ENCODE measurements at regions not wholly inside any gene's neighbourhood (a gene's known extent, or its start where the extent isn't known, plus 50 kb on each side); places are given as distances from the start of the nearest gene placed in this dataset.

DNA sequence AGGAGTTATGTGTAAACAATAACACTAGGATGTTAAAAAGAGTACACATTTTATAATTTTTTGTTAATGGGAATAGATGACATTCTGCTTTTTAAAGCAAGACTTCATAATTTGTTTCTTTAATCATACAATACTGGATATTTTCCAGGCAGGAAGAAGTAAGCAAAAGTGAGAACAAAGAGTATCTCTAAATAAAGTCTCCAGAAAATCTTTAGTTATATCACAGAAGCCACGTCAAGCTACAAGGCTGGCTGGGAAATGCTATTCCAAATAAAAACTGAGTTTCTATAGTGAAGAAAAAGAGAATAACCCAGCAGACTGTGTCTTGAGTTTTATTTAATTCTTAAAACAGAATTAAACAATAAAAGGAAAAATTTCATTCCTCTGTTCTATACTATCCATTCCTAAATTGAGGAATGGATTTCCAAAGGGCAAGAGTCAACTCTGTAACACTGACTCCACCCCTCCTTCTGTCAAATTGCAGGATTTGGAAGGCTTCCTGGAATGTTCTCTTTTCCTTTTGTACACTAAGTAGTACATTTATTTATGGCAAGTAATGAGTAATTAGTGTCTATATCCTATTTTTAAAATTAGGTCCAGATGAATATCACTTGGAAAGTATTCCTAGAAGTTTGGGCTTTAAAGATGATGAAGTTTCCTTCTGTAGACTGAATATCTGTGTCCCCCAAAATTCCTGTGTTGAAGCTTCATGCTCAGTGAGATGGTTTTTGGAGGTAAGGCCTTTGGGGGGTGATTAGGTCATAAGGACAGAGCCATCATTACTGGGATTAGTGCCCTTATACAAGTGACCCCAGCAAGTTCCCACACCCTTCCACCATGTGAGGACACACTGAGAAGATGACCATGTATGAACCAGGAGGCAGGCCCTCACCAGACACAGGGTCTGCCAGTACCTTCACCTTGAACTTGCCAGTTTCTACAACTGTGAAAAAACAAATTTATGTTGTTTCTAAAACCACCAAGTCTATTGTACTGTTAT lies 290.9 kb downstream of the CRPPA start:
- Mint-ChIP-seq H3K27ac (no peak overlapping the region), H3K4me1 (no peaks in the 10 kb centered on the region), H3K36me3 (no peaks in the 10 kb centered on the region), H3K27me3 (no peaks in the 10 kb centered on the region), H3K4me3 (no peak overlapping the region), H3K9me3 (peaks cover 0 to 13% (median 6%) of the 10 kb centered on the region in 9 donors)
- POLR2A ChIA-PET, result no interaction called here
- no peak for ATAC-seq
- no peak for DNase-seq

- Mint-ChIP-seq H3K27me3 (no peaks in the 10 kb centered on the region), H3K4me1 (no peaks in the 10 kb centered on the region), H3K4me3 (no peak overlapping the region), H3K27ac (no peak overlapping the region), H3K9me3 (peaks cover 0 to 13% (median 6%) of the 10 kb centered on the region in 9 donors), H3K36me3 (no peaks in the 10 kb centered on the region)
- ATAC-seq, result no peak
- POLR2A ChIA-PET, result no interaction called here
- DNase-seq, result no peak
Observed at GRCh38 chr7:16129431-16130110, 291.8 kb downstream of the CRPPA start.

DNA sequence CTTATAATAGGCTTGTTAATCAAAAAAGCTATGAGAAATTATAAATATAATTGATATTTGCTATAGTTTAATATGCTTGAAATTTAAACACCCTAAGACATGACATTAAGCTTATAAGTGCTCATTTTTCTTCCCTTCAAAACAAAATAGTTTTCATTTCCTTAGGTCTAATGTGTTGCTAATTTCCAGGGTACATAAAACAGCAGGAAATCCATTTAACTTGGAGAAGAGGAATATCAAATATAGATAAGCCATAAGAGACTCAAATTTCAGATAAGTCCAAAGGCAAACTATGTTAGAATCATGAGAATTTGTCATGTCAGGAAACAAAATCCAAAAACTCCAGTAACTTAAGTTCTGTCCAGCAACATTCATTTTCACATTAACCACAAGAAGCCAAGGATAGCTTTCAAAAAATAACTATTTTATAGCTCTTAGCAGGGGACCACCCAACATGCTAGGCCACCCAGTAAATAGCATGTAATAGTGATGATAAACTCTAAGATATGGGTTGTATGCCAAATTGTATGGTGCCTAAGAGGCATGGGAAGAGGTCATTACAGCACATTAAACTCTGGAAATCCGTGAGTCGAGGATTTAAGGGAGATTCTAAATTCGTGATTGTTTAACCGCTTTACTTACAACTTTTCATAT lies 298.1 kb downstream of the CRPPA start:
- H3K27ac Mint-ChIP-seq, result no peak overlapping the region
- H3K27me3 Mint-ChIP-seq, result no peaks in the 10 kb centered on the region
- H3K4me1 Mint-ChIP-seq, result no peaks in the 10 kb centered on the region
- peaks cover 0 to 10% (median 3%) of the 10 kb centered on the region in 9 donors for H3K9me3 Mint-ChIP-seq
- no peaks in the 10 kb centered on the region for H3K36me3 Mint-ChIP-seq
- ATAC-seq, result no peak
- POLR2A ChIA-PET, result no interaction called here
- no peak for DNase-seq
- no peak overlapping the region for H3K4me3 Mint-ChIP-seq

DNA sequence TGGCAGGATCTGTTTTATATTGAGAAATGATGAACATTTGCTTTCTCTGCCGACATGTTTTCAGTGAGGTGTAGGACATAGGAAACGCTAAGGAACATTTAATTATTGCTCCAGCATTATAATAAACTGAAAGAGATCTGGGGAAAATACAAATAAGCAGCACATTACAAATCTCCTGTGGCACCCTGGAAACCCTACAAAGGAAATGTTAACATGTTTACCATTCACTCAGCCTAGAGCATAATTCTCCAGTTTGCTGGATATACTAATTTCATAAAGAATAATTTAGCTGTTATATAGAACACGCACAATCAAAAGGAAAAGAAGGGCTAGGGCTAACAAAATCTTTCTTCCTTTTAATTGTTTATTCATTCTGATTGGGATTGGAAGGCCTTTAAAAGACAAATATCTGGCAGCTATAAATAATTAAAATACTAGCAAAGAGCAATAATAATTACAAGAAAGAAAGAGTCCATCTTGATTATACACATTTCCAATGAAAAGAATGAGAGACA lies 299.4 kb downstream of the CRPPA start:
- Mint-ChIP-seq H3K4me1 (peaks cover 0 to 1% (median 0%) of the 10 kb centered on the region in 4 donors), H3K27me3 (no peaks in the 10 kb centered on the region), H3K36me3 (no peaks in the 10 kb centered on the region), H3K9me3 (peaks cover 0 to 13% (median 3%) of the 10 kb centered on the region in 9 donors), H3K4me3 (no peak overlapping the region), H3K27ac (no peak overlapping the region)
- POLR2A ChIA-PET, result no interaction called here
- DNase-seq, result no peak
- ATAC-seq, result no peak

GRCh38 chr7:16115374-16115773 lies 306.0 kb downstream of the CRPPA start:
- peaks cover 0 to 3% (median 3%) of the 10 kb centered on the region in 3 donors for H3K36me3 Mint-ChIP-seq
- H3K9me3 Mint-ChIP-seq, result peaks cover 0 to 18% (median 6%) of the 10 kb centered on the region in 9 donors
- H3K4me3 Mint-ChIP-seq, result no peak overlapping the region
- H3K27me3 Mint-ChIP-seq, result no peaks in the 10 kb centered on the region
- H3K4me1 Mint-ChIP-seq, result peaks cover 0 to 1% (median 0%) of the 10 kb centered on the region in 4 donors
- POLR2A ChIA-PET, result no interaction called here
- DNase-seq, result no peak
- no peak for ATAC-seq
- H3K27ac Mint-ChIP-seq, result no peak overlapping the region

DNA sequence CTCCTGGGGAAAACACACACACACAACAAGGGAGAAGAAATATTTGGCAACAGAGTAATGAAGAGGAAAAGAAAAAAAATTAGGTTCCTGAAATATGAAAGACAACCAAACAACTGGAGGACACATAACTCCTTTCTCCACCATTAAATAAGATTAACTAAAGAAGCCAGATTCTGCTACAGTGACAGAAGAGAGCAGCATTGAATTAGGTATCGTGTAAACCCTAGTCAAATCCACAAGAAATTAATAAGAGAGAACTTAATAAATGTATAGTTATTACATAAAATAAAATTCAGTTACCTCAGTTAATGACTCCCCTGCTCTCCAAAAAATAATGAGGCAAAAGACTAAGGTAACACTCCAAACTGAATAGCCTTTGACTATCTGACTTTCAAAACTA lies 306.7 kb downstream of the CRPPA start:
- ATAC-seq (no peak), DNase-seq (no peak)
- no peak overlapping the region for H3K4me3 Mint-ChIP-seq
- peaks cover 0 to 24% (median 9%) of the 10 kb centered on the region in 9 donors for H3K9me3 Mint-ChIP-seq
- POLR2A ChIA-PET, result no interaction called here
- no peak overlapping the region for H3K27ac Mint-ChIP-seq
- H3K27me3 Mint-ChIP-seq, result no peaks in the 10 kb centered on the region
- H3K4me1 Mint-ChIP-seq, result peaks cover 0 to 1% (median 0%) of the 10 kb centered on the region in 4 donors
- peaks cover 0 to 5% (median 3%) of the 10 kb centered on the region in 3 donors for H3K36me3 Mint-ChIP-seq

DNA sequence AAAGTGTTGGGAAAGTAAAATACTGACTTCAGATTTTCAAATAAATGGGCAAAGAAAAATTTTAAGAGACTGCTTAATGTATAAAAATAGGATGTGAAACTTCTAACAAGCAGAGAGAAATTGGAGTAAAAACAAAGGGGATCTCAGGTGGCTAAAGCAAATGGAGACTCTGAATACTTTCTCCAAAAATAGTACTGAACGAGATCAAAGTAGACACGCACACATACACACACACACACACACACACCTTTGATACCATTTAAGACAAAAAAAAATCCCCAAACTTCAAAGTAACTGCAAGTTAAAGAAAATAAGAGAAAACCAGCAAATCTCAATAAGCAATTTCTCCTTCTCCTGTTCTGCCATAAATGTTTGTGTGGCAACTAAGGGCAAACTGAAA lies 307.3 kb downstream of the CRPPA start:
- H3K36me3 Mint-ChIP-seq, result peaks cover 0 to 8% (median 3%) of the 10 kb centered on the region in 3 donors
- ATAC-seq (no peak), DNase-seq (no peak)
- H3K4me3 Mint-ChIP-seq, result no peak overlapping the region
- POLR2A ChIA-PET, result no interaction called here
- no peaks in the 10 kb centered on the region for H3K27me3 Mint-ChIP-seq
- H3K27ac Mint-ChIP-seq, result no peak overlapping the region
- peaks cover 0 to 29% (median 9%) of the 10 kb centered on the region in 9 donors for H3K9me3 Mint-ChIP-seq
- peaks cover 0 to 1% (median 0%) of the 10 kb centered on the region in 4 donors for H3K4me1 Mint-ChIP-seq

- H3K9me3 Mint-ChIP-seq, result peaks cover 8 to 39% (median 12%) of the 10 kb centered on the region in 9 donors
- H3K4me3 Mint-ChIP-seq, result no peak overlapping the region
- no peak for DNase-seq
- H3K4me1 Mint-ChIP-seq, result peaks cover 0 to 1% (median 0%) of the 10 kb centered on the region in 4 donors
- POLR2A ChIA-PET, result no interaction called here
- H3K27ac Mint-ChIP-seq, result no peak overlapping the region
- no peak for ATAC-seq
- peaks cover 0 to 18% (median 6%) of the 10 kb centered on the region in 3 donors for H3K36me3 Mint-ChIP-seq
- H3K27me3 Mint-ChIP-seq, result no peaks in the 10 kb centered on the region
Observed at GRCh38 chr7:16113058-16113457, 308.3 kb downstream of the CRPPA start.

DNA sequence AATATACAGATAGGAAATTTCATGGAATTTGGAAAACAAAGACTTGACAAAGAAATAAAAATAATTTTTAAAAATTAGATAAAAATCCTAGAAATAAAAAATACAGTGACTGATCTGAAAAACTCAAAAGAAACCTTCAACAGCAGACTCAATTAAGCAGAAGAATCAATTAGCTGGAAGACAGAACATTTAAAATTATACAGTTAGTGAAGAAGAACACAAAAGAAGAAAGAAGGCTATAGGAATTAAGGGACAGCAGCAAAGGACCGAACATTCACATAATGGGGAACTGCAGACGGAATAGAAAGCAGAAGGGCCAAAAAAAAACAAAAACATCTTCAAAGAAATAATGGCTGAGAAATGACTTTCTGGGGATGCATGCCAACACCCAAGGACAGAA lies 314.5 kb downstream of the CRPPA start:
- Mint-ChIP-seq H3K36me3 (peaks cover 0 to 53% (median 11%) of the 10 kb centered on the region in 3 donors), H3K27ac (no peak overlapping the region), H3K9me3 (peaks cover 17 to 84% (median 45%) of the 10 kb centered on the region in 9 donors), H3K4me3 (no peak overlapping the region), H3K4me1 (no peaks in the 10 kb centered on the region), H3K27me3 (peaks cover 0 to 1% (median 0%) of the 10 kb centered on the region in 5 donors)
- POLR2A ChIA-PET, result no interaction called here
- DNase-seq (no peak), ATAC-seq (no peak)

DNA sequence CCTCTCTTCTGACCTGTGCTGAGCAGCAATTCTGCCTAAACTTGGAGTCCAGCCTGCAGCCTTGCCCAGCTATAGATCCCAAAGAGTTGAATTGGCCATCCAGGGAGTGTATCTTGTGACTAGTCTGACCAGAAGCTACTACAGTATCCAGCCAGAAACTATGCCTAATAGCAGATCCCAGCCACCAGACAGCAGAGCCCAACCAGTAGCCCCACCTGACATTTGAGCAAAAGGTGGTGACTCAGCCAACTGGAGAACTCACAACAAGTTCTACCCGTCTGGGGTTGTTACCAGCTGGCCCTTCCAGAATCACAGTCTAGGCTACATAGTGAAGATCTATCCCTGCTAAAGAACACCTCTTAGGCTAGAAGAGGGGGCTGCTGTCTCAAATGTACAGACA lies 315.0 kb downstream of the CRPPA start:
- peaks cover 0 to 53% (median 17%) of the 10 kb centered on the region in 3 donors for H3K36me3 Mint-ChIP-seq
- H3K4me3 Mint-ChIP-seq, result no peak overlapping the region
- DNase-seq (no peak), ATAC-seq (no peak)
- no peaks in the 10 kb centered on the region for H3K4me1 Mint-ChIP-seq
- H3K27me3 Mint-ChIP-seq, result peaks cover 0 to 1% (median 0%) of the 10 kb centered on the region in 5 donors
- peaks cover 17 to 89% (median 48%) of the 10 kb centered on the region in 9 donors for H3K9me3 Mint-ChIP-seq
- no peak overlapping the region for H3K27ac Mint-ChIP-seq
- POLR2A ChIA-PET, result no interaction called here

- Mint-ChIP-seq H3K9me3 (peaks cover 0 to 30% (median 4%) of the 10 kb centered on the region in 9 donors), H3K27ac (no peak overlapping the region), H3K27me3 (peaks cover 0 to 6% (median 0%) of the 10 kb centered on the region in 5 donors), H3K4me3 (no peak overlapping the region), H3K36me3 (peaks cover 0 to 10% (median 9%) of the 10 kb centered on the region in 3 donors), H3K4me1 (no peaks in the 10 kb centered on the region)
- POLR2A ChIA-PET, result no interaction called here
- no peak for DNase-seq
- no peak for ATAC-seq
Observed at GRCh38 chr7:16099302-16099849, 322.0 kb downstream of the CRPPA start.

DNA sequence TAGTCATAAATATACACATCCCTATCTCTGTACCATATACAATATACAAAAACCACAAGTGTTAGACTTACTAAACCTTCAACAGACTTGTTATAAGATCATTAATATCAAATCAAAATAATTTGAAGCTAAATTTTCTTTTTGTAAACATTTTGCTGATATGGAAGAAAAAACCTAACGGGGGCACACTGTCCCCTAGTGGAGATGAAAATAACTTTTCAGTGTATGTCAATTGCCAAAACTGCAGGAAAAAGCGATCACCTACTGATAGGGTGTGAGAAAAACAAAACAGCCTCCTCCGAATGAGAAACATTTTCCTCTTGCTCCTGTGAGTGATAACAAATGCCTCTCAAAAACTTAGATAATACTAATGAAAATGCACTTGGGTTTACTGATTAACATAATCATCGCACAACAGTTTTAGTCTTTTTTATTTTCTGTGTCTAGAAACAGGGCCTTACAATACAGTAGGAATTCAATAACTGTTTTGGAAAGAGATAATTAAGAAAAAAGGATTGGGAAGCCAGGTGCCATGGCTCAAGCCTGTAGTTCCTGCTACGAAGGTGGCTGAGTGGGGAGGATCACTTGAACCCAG lies 322.7 kb downstream of the CRPPA start:
- Mint-ChIP-seq H3K9me3 (peaks cover 0 to 23% (median 0%) of the 10 kb centered on the region in 9 donors), H3K4me1 (no peaks in the 10 kb centered on the region), H3K27me3 (peaks cover 0 to 6% (median 0%) of the 10 kb centered on the region in 5 donors), H3K36me3 (peaks cover 0 to 8% (median 6%) of the 10 kb centered on the region in 3 donors), H3K4me3 (no peak overlapping the region), H3K27ac (no peak overlapping the region)
- no peak for DNase-seq
- POLR2A ChIA-PET, result no interaction called here
- ATAC-seq, result no peak
